ENCODE measurements at regions not wholly inside any gene's neighbourhood (a gene's known extent, or its start where the extent isn't known, plus 50 kb on each side); places are given as distances from the start of the nearest gene placed in this dataset.

GRCh38 chr2:199186301-199186751, 271.4 kb downstream of the SATB2 start:
- TF ChIP-seq, protein P1, sequence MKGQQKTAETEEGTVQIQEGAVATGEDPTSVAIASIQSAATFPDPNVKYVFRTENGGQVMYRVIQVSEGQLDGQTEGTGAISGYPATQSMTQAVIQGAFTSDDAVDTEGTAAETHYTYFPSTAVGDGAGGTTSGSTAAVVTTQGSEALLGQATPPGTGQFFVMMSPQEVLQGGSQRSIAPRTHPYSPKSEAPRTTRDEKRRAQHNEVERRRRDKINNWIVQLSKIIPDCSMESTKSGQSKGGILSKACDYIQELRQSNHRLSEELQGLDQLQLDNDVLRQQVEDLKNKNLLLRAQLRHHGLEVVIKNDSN (IDR thresholded peaks at IDR 0.05), result no peak
- TF ChIP-seq ZBTB7A (IDR thresholded peaks at IDR 0.05; ENCODE audit: low read depth), result no peak
- TF ChIP-seq NFIC (IDR thresholded peaks at IDR 0.05), result no peak

DNA sequence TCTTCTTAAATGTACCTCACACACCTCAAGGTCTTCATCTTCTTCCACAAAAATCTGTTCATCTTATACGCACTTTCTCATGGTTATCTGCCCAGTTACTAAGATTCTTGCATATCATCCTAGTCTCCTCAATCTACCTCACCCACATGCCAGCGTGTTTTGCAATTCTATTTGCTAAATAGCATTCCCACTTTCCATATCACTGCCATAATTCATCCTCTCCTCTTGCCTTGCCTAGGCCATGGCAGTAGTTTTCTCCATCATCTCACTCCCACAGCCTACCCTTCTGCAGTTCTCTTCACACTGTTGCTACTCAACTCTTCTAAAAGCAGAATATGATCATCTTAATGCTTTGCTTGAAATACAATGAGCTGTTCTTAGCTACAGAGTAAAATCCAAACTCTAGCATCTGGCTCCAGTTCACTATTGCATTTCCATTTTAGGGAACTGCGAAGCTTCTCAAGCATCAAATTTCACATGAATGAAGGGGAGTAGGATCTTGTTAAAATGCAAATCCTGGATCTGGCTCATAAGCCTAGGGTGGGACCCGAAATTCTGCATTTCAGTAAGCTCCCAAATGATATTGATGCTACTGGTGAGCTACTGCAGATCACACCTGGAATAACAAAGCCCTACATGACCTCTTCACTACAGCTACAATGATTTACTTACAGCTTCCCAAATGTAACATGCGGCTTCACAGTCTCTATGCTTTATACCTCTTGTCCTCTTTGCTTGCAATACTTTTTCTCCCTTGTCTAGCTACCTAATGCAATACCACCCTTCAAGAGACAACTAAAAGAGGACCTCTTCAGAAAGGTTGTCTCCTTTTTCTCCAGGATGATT, 293.9 kb downstream of the SATB2 start:
- TF ChIP-seq ZBTB7A (IDR thresholded peaks at IDR 0.05; ENCODE audit: low read depth), result no peak
- no peak for TF ChIP-seq MAX (IDR thresholded peaks at IDR 0.05)
- no peak for TF ChIP-seq YY1 (IDR thresholded peaks at IDR 0.05; ENCODE audit: low read depth)
- TF ChIP-seq, protein P2, sequence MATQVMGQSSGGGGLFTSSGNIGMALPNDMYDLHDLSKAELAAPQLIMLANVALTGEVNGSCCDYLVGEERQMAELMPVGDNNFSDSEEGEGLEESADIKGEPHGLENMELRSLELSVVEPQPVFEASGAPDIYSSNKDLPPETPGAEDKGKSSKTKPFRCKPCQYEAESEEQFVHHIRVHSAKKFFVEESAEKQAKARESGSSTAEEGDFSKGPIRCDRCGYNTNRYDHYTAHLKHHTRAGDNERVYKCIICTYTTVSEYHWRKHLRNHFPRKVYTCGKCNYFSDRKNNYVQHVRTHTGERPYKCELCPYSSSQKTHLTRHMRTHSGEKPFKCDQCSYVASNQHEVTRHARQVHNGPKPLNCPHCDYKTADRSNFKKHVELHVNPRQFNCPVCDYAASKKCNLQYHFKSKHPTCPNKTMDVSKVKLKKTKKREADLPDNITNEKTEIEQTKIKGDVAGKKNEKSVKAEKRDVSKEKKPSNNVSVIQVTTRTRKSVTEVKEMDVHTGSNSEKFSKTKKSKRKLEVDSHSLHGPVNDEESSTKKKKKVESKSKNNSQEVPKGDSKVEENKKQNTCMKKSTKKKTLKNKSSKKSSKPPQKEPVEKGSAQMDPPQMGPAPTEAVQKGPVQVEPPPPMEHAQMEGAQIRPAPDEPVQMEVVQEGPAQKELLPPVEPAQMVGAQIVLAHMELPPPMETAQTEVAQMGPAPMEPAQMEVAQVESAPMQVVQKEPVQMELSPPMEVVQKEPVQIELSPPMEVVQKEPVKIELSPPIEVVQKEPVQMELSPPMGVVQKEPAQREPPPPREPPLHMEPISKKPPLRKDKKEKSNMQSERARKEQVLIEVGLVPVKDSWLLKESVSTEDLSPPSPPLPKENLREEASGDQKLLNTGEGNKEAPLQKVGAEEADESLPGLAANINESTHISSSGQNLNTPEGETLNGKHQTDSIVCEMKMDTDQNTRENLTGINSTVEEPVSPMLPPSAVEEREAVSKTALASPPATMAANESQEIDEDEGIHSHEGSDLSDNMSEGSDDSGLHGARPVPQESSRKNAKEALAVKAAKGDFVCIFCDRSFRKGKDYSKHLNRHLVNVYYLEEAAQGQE (IDR thresholded peaks at IDR 0.05; ENCODE audit: low read depth), result no peak
- TF ChIP-seq FOXM1 (IDR thresholded peaks at IDR 0.05; ENCODE audit: borderline replicate concordance, low read depth), result no peak
- no peak for TF ChIP-seq CREB1 (IDR thresholded peaks at IDR 0.05; ENCODE audit: low read depth)
- TF ChIP-seq, protein P1 (IDR thresholded peaks at IDR 0.05), result no peak

GRCh38 chr2:199160677-199161465, 296.9 kb downstream of the SATB2 start:
- TF ChIP-seq MAX (IDR thresholded peaks at IDR 0.05) (no peak), ZBTB7A (IDR thresholded peaks at IDR 0.05; ENCODE audit: low read depth) (no peak), RAD21 (IDR thresholded peaks at IDR 0.05; ENCODE audit: low read depth) (no peak), YY1 (IDR thresholded peaks at IDR 0.05; ENCODE audit: low read depth) (no peak), NFIC (IDR thresholded peaks at IDR 0.05) (no peak), TCF12 (IDR thresholded peaks at IDR 0.05; ENCODE audit: low read depth) (no peak), TEAD4 (IDR thresholded peaks at IDR 0.05) (no peak), EGR1 (IDR thresholded peaks at IDR 0.05) (no peak), CREB1 (IDR thresholded peaks at IDR 0.05; ENCODE audit: low read depth) (no peak), FOXM1 (IDR thresholded peaks at IDR 0.05; ENCODE audit: borderline replicate concordance, low read depth) (no peak), CEBPB (IDR thresholded peaks at IDR 0.05) (no peak), TAF1 (IDR thresholded peaks at IDR 0.05; ENCODE audit: low read depth) (no peak), EP300 (IDR thresholded peaks at IDR 0.05; ENCODE audit: borderline replicate concordance) (no peak)
- TF ChIP-seq, protein P1 (IDR thresholded peaks at IDR 0.05), result no peak
- TF ChIP-seq, protein P2 (IDR thresholded peaks at IDR 0.05; ENCODE audit: low read depth), result no peak

GRCh38 chr2:199160081-199160480, 297.7 kb downstream of the SATB2 start:
- TF ChIP-seq, protein P2 (IDR thresholded peaks at IDR 0.05; ENCODE audit: low read depth), result no peak
- TF ChIP-seq RAD21 (IDR thresholded peaks at IDR 0.05; ENCODE audit: low read depth) (no peak), TAF1 (IDR thresholded peaks at IDR 0.05; ENCODE audit: low read depth) (no peak), YY1 (IDR thresholded peaks at IDR 0.05; ENCODE audit: low read depth) (no peak), ZBTB7A (IDR thresholded peaks at IDR 0.05; ENCODE audit: low read depth) (no peak), FOXM1 (IDR thresholded peaks at IDR 0.05; ENCODE audit: borderline replicate concordance, low read depth) (no peak), CREB1 (IDR thresholded peaks at IDR 0.05; ENCODE audit: low read depth) (no peak)

All from Ishikawa (cell line).